ENCODE measurements at regions not wholly inside any gene's neighbourhood (a gene's known extent, or its start where the extent isn't known, plus 50 kb on each side); places are given as distances from the start of the nearest gene placed in this dataset.

DNA sequence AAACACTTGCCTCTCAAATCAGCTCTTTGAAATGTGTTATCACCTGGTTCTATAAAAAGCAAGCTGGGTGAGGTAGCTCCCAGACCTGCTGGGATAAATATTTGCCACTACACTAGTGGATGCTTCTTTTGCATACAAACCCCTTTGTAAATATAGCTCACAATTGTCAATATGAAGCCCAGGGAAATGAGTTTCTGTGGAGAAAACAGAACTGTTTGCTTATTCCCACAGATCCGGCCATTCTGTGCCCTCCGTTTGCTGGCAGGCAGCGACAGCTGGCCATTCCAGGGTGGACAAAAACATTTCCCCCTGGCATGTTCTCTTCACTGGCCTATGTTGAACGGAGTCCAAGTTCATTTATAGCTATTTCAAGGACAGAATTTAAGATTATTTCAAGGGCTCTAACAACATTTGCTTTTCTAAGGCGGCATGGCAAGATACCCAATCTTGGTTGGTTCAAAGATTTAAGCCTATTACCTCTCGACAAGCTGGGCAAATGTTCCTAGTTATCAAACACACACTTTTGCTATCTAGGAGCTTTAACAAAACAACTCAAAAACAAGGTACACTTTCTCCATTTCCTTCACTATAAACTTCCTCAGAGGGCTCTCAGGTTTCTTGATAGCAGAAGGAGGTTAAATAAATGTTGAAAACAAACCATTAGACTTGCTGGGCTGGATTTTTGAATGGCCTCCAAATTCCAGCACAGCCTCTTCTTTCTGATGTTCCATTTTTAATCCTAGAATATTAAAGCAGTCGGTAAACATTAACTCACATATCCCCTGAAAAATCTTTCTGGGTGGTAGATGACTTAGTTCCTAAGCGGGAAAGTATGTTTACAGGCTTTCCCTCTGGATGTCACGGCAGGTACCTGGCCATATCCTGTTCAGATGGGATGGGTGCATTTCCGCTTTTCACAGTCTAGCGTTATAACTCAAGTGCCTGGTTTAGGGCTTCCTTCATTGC lies 332.3 kb downstream of the PLK2 start:
- TF ChIP-seq, protein P1, sequence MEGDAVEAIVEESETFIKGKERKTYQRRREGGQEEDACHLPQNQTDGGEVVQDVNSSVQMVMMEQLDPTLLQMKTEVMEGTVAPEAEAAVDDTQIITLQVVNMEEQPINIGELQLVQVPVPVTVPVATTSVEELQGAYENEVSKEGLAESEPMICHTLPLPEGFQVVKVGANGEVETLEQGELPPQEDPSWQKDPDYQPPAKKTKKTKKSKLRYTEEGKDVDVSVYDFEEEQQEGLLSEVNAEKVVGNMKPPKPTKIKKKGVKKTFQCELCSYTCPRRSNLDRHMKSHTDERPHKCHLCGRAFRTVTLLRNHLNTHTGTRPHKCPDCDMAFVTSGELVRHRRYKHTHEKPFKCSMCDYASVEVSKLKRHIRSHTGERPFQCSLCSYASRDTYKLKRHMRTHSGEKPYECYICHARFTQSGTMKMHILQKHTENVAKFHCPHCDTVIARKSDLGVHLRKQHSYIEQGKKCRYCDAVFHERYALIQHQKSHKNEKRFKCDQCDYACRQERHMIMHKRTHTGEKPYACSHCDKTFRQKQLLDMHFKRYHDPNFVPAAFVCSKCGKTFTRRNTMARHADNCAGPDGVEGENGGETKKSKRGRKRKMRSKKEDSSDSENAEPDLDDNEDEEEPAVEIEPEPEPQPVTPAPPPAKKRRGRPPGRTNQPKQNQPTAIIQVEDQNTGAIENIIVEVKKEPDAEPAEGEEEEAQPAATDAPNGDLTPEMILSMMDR (IDR thresholded peaks at IDR 0.05; ENCODE audit: insufficient read depth, low read length) = no peak
- TF ChIP-seq, protein P2, sequence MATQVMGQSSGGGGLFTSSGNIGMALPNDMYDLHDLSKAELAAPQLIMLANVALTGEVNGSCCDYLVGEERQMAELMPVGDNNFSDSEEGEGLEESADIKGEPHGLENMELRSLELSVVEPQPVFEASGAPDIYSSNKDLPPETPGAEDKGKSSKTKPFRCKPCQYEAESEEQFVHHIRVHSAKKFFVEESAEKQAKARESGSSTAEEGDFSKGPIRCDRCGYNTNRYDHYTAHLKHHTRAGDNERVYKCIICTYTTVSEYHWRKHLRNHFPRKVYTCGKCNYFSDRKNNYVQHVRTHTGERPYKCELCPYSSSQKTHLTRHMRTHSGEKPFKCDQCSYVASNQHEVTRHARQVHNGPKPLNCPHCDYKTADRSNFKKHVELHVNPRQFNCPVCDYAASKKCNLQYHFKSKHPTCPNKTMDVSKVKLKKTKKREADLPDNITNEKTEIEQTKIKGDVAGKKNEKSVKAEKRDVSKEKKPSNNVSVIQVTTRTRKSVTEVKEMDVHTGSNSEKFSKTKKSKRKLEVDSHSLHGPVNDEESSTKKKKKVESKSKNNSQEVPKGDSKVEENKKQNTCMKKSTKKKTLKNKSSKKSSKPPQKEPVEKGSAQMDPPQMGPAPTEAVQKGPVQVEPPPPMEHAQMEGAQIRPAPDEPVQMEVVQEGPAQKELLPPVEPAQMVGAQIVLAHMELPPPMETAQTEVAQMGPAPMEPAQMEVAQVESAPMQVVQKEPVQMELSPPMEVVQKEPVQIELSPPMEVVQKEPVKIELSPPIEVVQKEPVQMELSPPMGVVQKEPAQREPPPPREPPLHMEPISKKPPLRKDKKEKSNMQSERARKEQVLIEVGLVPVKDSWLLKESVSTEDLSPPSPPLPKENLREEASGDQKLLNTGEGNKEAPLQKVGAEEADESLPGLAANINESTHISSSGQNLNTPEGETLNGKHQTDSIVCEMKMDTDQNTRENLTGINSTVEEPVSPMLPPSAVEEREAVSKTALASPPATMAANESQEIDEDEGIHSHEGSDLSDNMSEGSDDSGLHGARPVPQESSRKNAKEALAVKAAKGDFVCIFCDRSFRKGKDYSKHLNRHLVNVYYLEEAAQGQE (IDR thresholded peaks at IDR 0.05; ENCODE audit: insufficient replicate concordance, low read depth) = no peak
- TF ChIP-seq GABPA (IDR thresholded peaks at IDR 0.05; ENCODE audit: low read depth) = no peak
- TF ChIP-seq POLR2AphosphoS5 (IDR thresholded peaks at IDR 0.05; ENCODE audit: low read depth) = no peak
- no peak for TF ChIP-seq SPI1 (IDR thresholded peaks at IDR 0.05; ENCODE audit: borderline replicate concordance, low read depth)
- no peak overlapping the region for H3K4me3 ChIP-seq (replicated peaks; ENCODE audit: insufficient read depth, low read length)
- H3K27ac ChIP-seq (replicated peaks) = no peak overlapping the region
- no peaks in the 10 kb centered on the region for H3K27me3 ChIP-seq (ENCODE audit: insufficient read depth, poor library complexity, severe bottlenecking)
- DNase-seq (ENCODE audit: low read depth in 1 of 2, low spot score in 1 of 2) = no peak

GRCh38 chr5:58123501-58123900 lies 336.4 kb downstream of the PLK2 start:
- DNase-seq (ENCODE audit: low read depth in 1 of 2, low spot score in 1 of 2) = no peak
- Histone ChIP-seq H3K27ac (replicated peaks) (no peak overlapping the region), H3K27me3 (ENCODE audit: insufficient read depth, poor library complexity, severe bottlenecking) (no peaks in the 10 kb centered on the region), H3K4me3 (replicated peaks; ENCODE audit: insufficient read depth, low read length) (no peak overlapping the region)
- no peak for TF ChIP-seq SPI1 (IDR thresholded peaks at IDR 0.05; ENCODE audit: borderline replicate concordance, low read depth)
- TF ChIP-seq POLR2AphosphoS5 (IDR thresholded peaks at IDR 0.05; ENCODE audit: low read depth) = no peak
- TF ChIP-seq, protein P2 (IDR thresholded peaks at IDR 0.05; ENCODE audit: insufficient replicate concordance, low read depth) = no peak
- no peak for TF ChIP-seq GABPA (IDR thresholded peaks at IDR 0.05; ENCODE audit: low read depth)
- TF ChIP-seq, protein P1 (IDR thresholded peaks at IDR 0.05; ENCODE audit: insufficient read depth, low read length) = no peak

- Histone ChIP-seq H3K27me3 (ENCODE audit: insufficient read depth, poor library complexity, severe bottlenecking) (no peaks in the 10 kb centered on the region), H3K27ac (replicated peaks) (no peak overlapping the region), H3K4me3 (replicated peaks; ENCODE audit: insufficient read depth, low read length) (no peak overlapping the region)
- TF ChIP-seq GABPA (IDR thresholded peaks at IDR 0.05; ENCODE audit: low read depth) = no peak
- TF ChIP-seq, protein P2 (IDR thresholded peaks at IDR 0.05; ENCODE audit: insufficient replicate concordance, low read depth) = no peak
- DNase-seq (ENCODE audit: low read depth in 1 of 2, low spot score in 1 of 2) = no peak
Measured at GRCh38 chr5:58122848-58123392, 337.0 kb downstream of the PLK2 start.
